Osteoblast (primary cell): ENCODE measurements at regions not wholly inside any gene's neighbourhood (a gene's known extent, or its start where the extent isn't known, plus 50 kb on each side); places are given as distances from the start of the nearest gene placed in this dataset.

Experiments used
- DNase-seq: peaks from one replicate; pipeline ENCODE4 v3.0.0; 2011; ENCODE audit warnings: low spot score, mixed read lengths; ENCODE audit not compliant: insufficient read length; ENCODE audit errors: missing footprints
- H2AFZ ChIP-seq: 2 replicates; pipeline ENCODE4 v1.6.0; 2011; ENCODE audit warnings: mild to moderate bottlenecking, low read length
- H3K27ac ChIP-seq: 2 replicates; pipeline ENCODE4 v1.5.1; 2011; ENCODE audit warnings: mild to moderate bottlenecking, low read depth, low read length, moderate library complexity
- H3K27me3 ChIP-seq: 2 replicates; pipeline ENCODE4 v1.6.0; 2012; ENCODE audit warnings: mild to moderate bottlenecking, control low read depth, inconsistent platforms, low read length, moderate library complexity; ENCODE audit not compliant: insufficient read depth
- H3K36me3 ChIP-seq: 2 replicates; pipeline ENCODE4 v1.5.1; 2011; ENCODE audit warnings: mild to moderate bottlenecking, low read length, control low read depth, moderate library complexity; ENCODE audit not compliant: insufficient read depth
- H3K4me1 ChIP-seq: 2 replicates; pipeline ENCODE4 v1.5.1; 2011; ENCODE audit warnings: mild to moderate bottlenecking, low read length, control low read depth, moderate library complexity; ENCODE audit not compliant: insufficient read depth
- H3K4me2 ChIP-seq: 2 replicates; pipeline ENCODE4 v1.6.0; 2011; ENCODE audit warnings: mild to moderate bottlenecking, low read length; ENCODE audit not compliant: insufficient read depth
- H3K4me3 ChIP-seq: fragments of 200-600 bp; sonication (generic); 3 replicates; pipeline ENCODE4 v1.5.1; 2012; ENCODE audit warnings: mild to moderate bottlenecking, low read length, inconsistent platforms; ENCODE audit not compliant: insufficient read depth
- H3K79me2 ChIP-seq: 2 replicates; pipeline ENCODE4 v1.6.0; 2012; ENCODE audit warnings: mild to moderate bottlenecking, low read length, control low read depth, inconsistent platforms; ENCODE audit not compliant: insufficient read depth
- H3K9me3 ChIP-seq: 2 replicates; pipeline ENCODE4 v1.5.1; 2011; ENCODE audit warnings: low read depth, low read length, control low read depth
- H4K20me1 ChIP-seq: 2 replicates; pipeline ENCODE4 v1.6.0; 2012; ENCODE audit warnings: mild to moderate bottlenecking, low read length, control low read depth; ENCODE audit not compliant: insufficient read depth
- CTCF ChIP-seq: IDR thresholded peaks from 2 replicates; pipeline ENCODE4 v1.5.1; 2011; ENCODE audit warnings: mild to moderate bottlenecking, low read depth, low read length, moderate library complexity; ENCODE audit errors: extremely low read depth

DNA sequence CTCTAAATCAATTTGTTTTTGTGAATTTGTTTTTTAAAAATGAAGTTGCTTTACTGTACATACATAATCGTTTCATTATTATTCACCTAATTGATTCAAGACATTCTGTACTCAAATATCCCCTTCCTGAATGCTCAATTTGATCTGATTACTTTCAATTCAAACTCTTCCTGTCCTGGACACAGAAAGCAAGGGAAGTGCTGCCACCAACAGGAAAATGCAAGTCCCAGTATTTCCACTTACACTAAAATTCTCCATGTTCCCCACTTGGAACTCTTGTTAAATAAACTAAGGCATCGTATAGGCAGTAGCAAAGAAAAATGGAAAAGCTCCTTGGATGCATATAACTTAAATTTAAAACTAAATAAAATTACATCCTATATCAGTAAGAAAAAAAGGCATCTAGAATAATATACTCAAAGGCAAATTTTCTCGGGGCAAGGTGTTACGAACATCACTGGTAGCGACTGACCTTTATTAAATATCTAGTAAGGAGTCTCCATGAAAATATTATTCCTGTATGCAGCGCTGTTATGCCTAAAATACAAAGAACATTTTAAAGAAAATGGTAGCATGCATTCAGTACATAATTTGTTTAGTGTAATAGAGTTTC lies 72.0 kb upstream of the DBX2 start:
- Histone ChIP-seq H3K27me3 (peaks cover 3% of the 10 kb centered on the region), H3K27ac (no peak overlapping the region), H2AFZ (no peak overlapping the region), H3K4me2 (no peak overlapping the region), H3K79me2 (no peaks in the 10 kb centered on the region), H3K9me3 (no peaks in the 10 kb centered on the region), H3K4me3 (no peak overlapping the region), H3K36me3 (no peaks in the 10 kb centered on the region), H4K20me1 (no peaks in the 10 kb centered on the region), H3K4me1 (no peaks in the 10 kb centered on the region)
- TF ChIP-seq CTCF: peak; percentile 40
- no peak for DNase-seq

- H3K4me2 ChIP-seq: no peak overlapping the region
Measured at GRCh38 chr12:45124485-45125155, 73.7 kb upstream of the DBX2 start.

DNA sequence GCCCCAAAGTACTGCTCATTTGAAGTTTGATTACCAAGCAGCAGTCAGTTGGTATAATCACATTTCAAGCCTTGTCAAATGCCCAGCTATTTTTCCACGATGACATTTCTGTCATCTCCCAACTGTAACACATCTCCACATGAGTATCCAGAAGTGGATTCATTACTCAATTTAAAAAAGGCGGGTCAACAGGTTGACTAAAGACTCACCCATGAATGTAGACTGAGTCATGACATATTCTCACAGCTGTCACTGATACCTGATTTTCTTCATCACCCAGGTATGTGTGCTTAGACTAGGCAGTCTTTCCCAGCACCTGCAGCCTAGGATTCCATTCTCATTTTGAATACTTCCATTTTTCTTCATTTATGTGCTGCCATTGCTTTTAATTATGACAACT lies 75.1 kb upstream of the DBX2 start:
- peak; percentile 15 for DNase-seq
- Histone ChIP-seq H3K79me2 (no peaks in the 10 kb centered on the region), H3K4me3 (no peak overlapping the region), H2AFZ (no peak overlapping the region), H3K4me2 (no peak overlapping the region), H3K9me3 (no peaks in the 10 kb centered on the region), H3K27ac (no peak overlapping the region), H3K4me1 (no peaks in the 10 kb centered on the region), H3K36me3 (no peaks in the 10 kb centered on the region), H3K27me3 (peaks cover 7% of the 10 kb centered on the region), H4K20me1 (no peaks in the 10 kb centered on the region)
- no peak for TF ChIP-seq CTCF

More at GRCh38 chr12:45124485-45125155, 73.7 kb upstream of the DBX2 start:
- Histone ChIP-seq H3K36me3 (no peaks in the 10 kb centered on the region), H3K9me3 (no peaks in the 10 kb centered on the region), H3K4me3 (no peak overlapping the region), H3K27me3 (peaks cover 7% of the 10 kb centered on the region), H3K27ac (no peak overlapping the region), H3K79me2 (no peaks in the 10 kb centered on the region), H4K20me1 (no peaks in the 10 kb centered on the region), H3K4me1 (no peaks in the 10 kb centered on the region), H2AFZ (no peak overlapping the region)
- DNase-seq: no peak
- TF ChIP-seq CTCF: no peak

DNA sequence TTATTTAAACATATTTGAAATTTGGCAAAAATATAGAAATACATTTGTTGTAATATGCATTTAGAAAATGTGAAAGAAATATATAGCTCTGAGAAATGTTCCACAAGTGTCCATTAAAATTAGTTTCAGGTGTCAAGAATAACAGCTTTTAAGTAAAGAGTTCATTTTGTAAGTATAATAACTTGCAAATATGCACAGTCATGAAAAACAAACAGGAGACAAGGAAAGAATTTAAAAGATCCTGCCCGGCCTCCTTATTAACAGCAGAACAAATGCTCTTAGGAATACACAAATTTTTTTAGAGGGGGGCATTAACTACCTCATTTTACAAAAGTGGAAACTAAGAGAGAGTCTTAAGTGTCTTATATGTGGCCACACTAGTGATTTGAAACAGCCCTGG lies 77.7 kb upstream of the DBX2 start:
- Histone ChIP-seq H3K4me2 (no peak overlapping the region), H3K79me2 (no peaks in the 10 kb centered on the region), H3K27me3 (peaks cover 7% of the 10 kb centered on the region), H3K4me1 (no peaks in the 10 kb centered on the region), H2AFZ (no peak overlapping the region), H3K9me3 (no peaks in the 10 kb centered on the region), H3K36me3 (no peaks in the 10 kb centered on the region), H3K4me3 (no peak overlapping the region), H3K27ac (no peak overlapping the region), H4K20me1 (no peaks in the 10 kb centered on the region)
- no peak for DNase-seq
- no peak for TF ChIP-seq CTCF
